ENCODE measurements at regions not wholly inside any gene's neighbourhood (a gene's known extent, or its start where the extent isn't known, plus 50 kb on each side); places are given as distances from the start of the nearest gene placed in this dataset.

DNA sequence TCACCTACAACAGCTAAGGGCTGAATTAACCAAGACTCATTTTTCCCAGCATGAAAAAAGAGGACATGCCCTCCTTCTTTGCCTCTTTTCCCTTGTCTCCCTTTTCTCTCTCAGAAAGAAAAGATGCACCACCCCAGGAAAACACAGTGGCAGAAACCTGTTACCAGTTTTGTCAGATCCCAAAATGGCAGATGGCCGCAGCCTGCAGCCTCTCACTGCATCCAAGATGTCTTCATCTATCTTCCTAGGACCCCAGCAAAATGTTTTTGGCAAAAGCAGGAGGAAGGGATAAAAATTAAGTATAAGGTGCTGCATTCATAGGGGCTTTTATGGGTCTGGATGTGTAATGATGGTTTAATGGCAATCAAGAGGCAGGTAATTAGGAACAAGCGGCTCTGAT lies 266.6 kb upstream of the NPVF start:
- Histone ChIP-seq H3K27ac (peak overlapping the region in 3 of 4 donors; percentile 36 to 59 (median 47)), H3K9me3 (no peaks in the 10 kb centered on the region), H3K36me3 (no peaks in the 10 kb centered on the region), H3K4me1 (peaks cover 0 to 23% (median 0%) of the 10 kb centered on the region in 3 donors), H3K4me3 (no peak overlapping the region), H3K27me3 (no peaks in the 10 kb centered on the region)
- WGBS, 2 donors = 100% methylated on average over 2 of the region's 2 CpGs
- no peak for DNase-seq
- TF ChIP-seq, protein P1, sequence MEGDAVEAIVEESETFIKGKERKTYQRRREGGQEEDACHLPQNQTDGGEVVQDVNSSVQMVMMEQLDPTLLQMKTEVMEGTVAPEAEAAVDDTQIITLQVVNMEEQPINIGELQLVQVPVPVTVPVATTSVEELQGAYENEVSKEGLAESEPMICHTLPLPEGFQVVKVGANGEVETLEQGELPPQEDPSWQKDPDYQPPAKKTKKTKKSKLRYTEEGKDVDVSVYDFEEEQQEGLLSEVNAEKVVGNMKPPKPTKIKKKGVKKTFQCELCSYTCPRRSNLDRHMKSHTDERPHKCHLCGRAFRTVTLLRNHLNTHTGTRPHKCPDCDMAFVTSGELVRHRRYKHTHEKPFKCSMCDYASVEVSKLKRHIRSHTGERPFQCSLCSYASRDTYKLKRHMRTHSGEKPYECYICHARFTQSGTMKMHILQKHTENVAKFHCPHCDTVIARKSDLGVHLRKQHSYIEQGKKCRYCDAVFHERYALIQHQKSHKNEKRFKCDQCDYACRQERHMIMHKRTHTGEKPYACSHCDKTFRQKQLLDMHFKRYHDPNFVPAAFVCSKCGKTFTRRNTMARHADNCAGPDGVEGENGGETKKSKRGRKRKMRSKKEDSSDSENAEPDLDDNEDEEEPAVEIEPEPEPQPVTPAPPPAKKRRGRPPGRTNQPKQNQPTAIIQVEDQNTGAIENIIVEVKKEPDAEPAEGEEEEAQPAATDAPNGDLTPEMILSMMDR (IDR thresholded peaks at IDR 0.05) = no peak
- no peak for TF ChIP-seq POLR2A (IDR thresholded peaks at IDR 0.05)
- intact Hi-C loops (cut with DNase I) = loop anchor here (10.0 kb wide), 1 partner anchor 60 kb away; no protein-coding TSS in a partner anchor

DNA sequence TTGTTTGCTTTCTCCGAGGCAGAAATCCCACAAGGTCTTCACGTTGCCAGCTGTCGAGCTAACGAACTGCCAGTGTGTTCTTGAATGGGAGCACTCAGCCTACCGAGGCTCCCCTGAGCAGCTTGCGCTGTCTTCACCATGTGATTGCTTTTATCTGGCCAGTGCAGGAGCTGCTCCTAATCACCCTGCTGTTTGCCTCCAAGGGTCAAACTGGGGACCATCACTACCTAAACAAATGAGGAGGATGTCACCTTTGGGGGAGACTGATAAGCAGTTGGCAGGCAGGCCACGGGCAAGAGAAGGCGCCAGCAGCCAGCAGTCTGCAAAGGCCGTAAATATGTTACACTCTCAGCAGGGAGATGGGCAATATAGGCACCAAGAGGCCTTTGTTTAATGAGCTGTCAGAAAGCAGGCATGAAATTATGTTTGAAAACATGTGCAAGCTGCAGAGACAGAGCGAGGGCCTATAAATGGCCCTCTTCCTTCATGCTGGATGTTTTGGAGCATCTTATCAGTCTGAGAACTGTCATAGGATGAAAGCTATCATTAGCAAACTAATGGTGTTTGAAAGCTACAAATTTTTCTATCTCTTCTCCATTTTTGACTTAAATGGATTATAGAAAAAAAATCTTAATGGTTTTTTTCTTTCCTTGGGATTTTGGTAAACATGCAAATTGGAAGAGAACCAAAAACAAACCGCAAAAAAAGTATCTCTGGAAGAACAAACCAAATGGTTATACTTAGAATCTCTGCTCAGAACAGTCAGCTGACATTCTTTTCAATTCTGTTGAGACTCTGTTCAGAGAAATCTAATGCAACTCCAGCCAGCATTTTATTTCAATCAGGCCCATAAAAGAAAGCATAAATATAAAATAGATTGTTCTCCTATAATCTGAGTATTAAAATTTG lies 267.3 kb upstream of the NPVF start:
- 57 to 61% methylated on average over 9 to 10 of the region's 11 CpGs for WGBS, 2 donors
- H3K27ac ChIP-seq = peak overlapping the region in 3 of 4 donors; percentile 36 to 59 (median 47)
- H3K27me3 ChIP-seq = no peaks in the 10 kb centered on the region
- H3K4me1 ChIP-seq = peaks cover 0 to 23% (median 0%) of the 10 kb centered on the region in 3 donors
- intact Hi-C loops (cut with DNase I) = loop anchor here (10.0 kb wide), 1 partner anchor 61 kb away; no protein-coding TSS in a partner anchor
- no peak for DNase-seq
- no peaks in the 10 kb centered on the region for H3K9me3 ChIP-seq
- no peak overlapping the region for H3K4me3 ChIP-seq
- H3K36me3 ChIP-seq = no peaks in the 10 kb centered on the region
- TF ChIP-seq, protein P1 (IDR thresholded peaks at IDR 0.05) = no peak
- no peak for TF ChIP-seq POLR2A (IDR thresholded peaks at IDR 0.05)

DNA sequence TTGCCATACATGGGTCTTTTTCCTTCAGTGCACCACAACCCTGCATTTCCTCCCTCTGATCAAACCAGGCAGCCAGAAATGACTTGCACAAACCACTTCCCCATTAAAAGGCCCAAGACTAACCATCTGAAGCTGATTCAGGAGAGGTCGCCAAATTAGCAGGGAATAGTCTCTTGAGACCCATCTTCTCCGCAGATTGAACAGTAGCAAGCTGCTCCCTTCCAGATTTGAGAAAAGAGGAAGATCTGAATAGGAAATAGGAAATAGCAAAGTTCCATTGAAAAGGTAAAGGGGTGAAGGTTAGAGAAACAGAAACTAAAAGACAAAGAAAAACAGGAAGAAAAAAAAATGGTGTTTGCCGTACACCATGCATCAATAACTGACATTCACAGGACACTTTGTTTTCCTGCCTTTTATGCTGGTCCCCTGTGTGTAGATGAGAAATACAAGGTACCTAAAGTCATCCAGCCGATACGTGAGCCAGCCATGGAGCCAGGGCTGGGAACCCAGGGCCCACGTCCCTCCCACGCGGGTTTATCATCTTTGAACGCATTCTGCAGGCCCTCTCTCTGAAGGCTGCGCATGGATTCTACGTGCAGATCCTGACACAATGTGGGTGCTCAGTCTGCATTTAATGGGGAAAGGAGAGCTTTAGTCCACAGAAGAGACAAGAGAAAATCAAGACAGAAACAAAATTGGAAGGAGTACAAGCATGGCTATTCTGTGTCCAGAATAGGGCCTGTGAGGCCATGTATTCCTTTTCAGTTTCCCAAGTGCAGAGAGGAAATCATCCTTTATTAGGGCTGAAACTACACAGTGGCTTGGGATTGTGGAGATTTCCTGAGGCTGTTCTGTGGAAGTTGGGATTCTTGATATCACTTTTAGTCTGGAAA lies 268.4 kb upstream of the NPVF start:
- no peaks in the 10 kb centered on the region for H3K36me3 ChIP-seq
- H3K4me3 ChIP-seq = peak overlapping the region in 1 of 4 donors; percentile 16
- H3K9me3 ChIP-seq = no peaks in the 10 kb centered on the region
- peaks cover 0 to 23% (median 0%) of the 10 kb centered on the region in 3 donors for H3K4me1 ChIP-seq
- WGBS, 2 donors = 63 to 68% methylated on average over 11 of the region's 11 CpGs
- peak overlapping the region in 3 of 4 donors; percentile 1 to 59 (median 25) for H3K27ac ChIP-seq
- DNase-seq = no peak
- TF ChIP-seq, protein P1 (IDR thresholded peaks at IDR 0.05) = no peak
- no peak for TF ChIP-seq POLR2A (IDR thresholded peaks at IDR 0.05)
- H3K27me3 ChIP-seq = no peaks in the 10 kb centered on the region
- intact Hi-C loops (cut with DNase I) = loop anchor here (10.0 kb wide), 1 partner anchor 62 kb away; no protein-coding TSS in a partner anchor

DNA sequence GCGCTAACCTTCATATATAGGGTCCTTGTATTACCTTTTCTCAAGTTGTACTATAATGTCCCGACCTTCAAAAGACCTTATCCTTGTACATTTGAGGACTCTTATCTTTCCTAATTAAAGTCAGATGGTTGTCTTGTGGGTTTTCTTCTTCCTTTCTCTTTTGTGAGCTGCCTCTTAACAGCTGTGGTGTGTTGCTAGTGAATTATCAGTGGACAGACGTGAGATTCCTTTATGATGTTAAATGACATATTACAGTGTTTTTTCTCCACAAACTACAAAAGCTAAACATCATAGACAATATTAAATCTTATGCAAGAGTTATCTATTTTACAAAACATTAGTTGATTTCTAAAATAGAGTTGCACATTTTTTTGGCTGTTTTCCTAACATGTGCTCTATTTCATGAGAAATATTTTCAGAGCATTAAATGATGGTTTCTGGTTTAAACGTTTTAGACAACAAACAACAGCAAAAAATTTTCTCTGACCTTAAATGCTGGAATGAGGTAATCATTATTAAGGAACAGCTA lies 272.2 kb upstream of the NPVF start:
- TF ChIP-seq, protein P1 (IDR thresholded peaks at IDR 0.05) = no peak
- no peak for TF ChIP-seq POLR2A (IDR thresholded peaks at IDR 0.05)
- Histone ChIP-seq H3K27ac (no peak overlapping the region), H3K27me3 (no peaks in the 10 kb centered on the region), H3K4me1 (peaks cover 0 to 16% (median 0%) of the 10 kb centered on the region in 3 donors), H3K4me3 (no peak overlapping the region), H3K9me3 (no peaks in the 10 kb centered on the region), H3K36me3 (no peaks in the 10 kb centered on the region)
- intact Hi-C loops (cut with DNase I) = no loop called here
- WGBS, 2 donors = 52 to 65% methylated on average over 4 of the region's 4 CpGs
- DNase-seq = no peak
